SU-DHL-6 (cell line): ENCODE measurements at regions not wholly inside any gene's neighbourhood (a gene's known extent, or its start where the extent isn't known, plus 50 kb on each side); places are given as distances from the start of the nearest gene placed in this dataset.

ENCODE experiments used
- EZH2phosphoT487 ChIP-seq: fragments of 200-600 bp; sonication (generic), shearing (Covaris generic); conservative IDR thresholded peaks from 2 replicates; pipeline ENCODE4 v1.6.1; 2018; ENCODE audit warnings: mild to moderate bottlenecking, antibody characterized with exemption, low read length, moderate library complexity, mixed read lengths
- TF ChIP-seq, protein P1 (sequence below): fragments of 200-600 bp; sonication (generic); IDR thresholded peaks from one replicate; pipeline ENCODE4 v1.5.1; 2017; ENCODE audit warnings: antibody characterized with exemption, mild to moderate bottlenecking, low read length, moderate library complexity; ENCODE audit not compliant: insufficient read depth, poor library complexity, severe bottlenecking

DNA sequence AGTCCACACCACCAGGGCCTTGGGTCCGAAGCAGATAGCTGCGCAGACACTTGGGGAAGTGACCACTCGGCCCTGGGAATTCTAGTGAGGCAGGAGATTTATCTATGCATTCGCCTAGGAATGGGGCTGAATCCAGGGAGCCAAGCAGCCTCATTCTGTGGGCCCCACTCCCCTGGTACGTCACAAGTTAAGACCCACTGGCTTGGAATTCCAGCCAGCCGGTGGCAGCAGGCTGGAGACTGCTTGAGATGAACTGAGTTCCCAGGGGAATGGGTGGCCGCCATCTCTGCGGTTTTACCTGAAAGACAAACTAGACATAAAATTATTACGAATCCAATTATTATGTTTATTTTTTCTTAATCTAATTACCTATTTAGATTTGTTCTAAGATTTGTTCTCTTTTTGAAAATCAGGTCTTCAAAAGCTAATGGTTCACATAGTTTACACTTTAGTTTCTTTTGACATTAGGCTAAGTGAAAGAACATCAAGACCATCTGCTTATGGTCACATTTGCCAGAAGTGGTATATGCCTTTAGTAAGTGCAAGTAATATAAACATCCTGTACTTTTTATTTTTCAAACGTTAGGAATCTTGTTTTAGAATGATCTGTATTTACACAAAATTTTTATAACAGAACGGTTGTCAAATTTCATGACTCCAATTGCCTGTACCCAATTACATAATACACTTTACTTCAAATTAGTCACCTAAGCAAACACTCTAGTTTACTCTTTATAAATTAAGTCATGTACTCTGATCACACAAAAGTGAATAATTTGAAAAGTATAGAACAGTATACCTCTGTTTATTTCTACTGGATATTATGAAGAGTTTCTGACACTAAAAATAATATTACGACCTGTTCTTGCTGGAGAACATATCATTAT, 74.4 kb downstream of the SLITRK6 start:
- TF ChIP-seq, protein P1, sequence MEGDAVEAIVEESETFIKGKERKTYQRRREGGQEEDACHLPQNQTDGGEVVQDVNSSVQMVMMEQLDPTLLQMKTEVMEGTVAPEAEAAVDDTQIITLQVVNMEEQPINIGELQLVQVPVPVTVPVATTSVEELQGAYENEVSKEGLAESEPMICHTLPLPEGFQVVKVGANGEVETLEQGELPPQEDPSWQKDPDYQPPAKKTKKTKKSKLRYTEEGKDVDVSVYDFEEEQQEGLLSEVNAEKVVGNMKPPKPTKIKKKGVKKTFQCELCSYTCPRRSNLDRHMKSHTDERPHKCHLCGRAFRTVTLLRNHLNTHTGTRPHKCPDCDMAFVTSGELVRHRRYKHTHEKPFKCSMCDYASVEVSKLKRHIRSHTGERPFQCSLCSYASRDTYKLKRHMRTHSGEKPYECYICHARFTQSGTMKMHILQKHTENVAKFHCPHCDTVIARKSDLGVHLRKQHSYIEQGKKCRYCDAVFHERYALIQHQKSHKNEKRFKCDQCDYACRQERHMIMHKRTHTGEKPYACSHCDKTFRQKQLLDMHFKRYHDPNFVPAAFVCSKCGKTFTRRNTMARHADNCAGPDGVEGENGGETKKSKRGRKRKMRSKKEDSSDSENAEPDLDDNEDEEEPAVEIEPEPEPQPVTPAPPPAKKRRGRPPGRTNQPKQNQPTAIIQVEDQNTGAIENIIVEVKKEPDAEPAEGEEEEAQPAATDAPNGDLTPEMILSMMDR = no peak
- no peak for TF ChIP-seq EZH2phosphoT487
